Middle frontal gyrus (tissue), 1 donor: ENCODE measurements at regions not wholly inside any gene's neighbourhood (a gene's known extent, or its start where the extent isn't known, plus 50 kb on each side); places are given as distances from the start of the nearest gene placed in this dataset.

Source experiments
- DNase-seq: peaks from one replicate; pipeline ENCODE4 v3.0.0-alpha.2; 2015; ENCODE audit warnings: low spot score; ENCODE audit errors: extremely low spot score

- DNase-seq: no peak
These were observed 755.6 kb downstream of the TYW1 start for GRCh38 chr7:67752227-67752626.

GRCh38 chr7:67753891-67754290 lies 757.3 kb downstream of the TYW1 start:
- no peak for DNase-seq

- DNase-seq: no peak
These were observed 758.0 kb downstream of the TYW1 start for GRCh38 chr7:67754651-67755050.

GRCh38 chr7:67758551-67758950 lies 761.9 kb downstream of the TYW1 start:
- DNase-seq: no peak

DNA sequence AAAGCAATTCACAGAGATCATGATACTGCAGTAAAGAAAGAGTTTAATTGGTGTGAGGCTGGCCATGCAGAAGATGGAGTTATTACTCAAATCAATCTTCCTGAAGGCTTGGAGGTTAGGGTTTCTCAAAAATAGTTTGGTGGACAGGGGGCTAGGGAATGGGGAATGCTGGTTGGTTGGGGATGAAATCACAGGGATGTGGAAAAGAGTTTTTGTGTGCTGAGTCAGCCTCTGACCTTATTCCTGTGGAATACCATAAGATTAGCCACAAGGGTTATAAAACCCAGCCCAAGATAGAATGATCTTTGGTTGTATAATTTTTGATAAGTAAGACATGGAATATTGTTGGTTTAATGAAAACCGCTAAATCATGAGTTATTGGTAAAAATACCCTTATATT lies 764.3 kb downstream of the TYW1 start:
- no peak for DNase-seq

GRCh38 chr7:67762516-67762915 lies 765.9 kb downstream of the TYW1 start:
- no peak for DNase-seq

GRCh38 chr7:67764289-67764688 lies 767.7 kb downstream of the TYW1 start:
- DNase-seq: no peak

- DNase-seq: no peak
These were observed 769.0 kb downstream of the TYW1 start for GRCh38 chr7:67765481-67766175.

- no peak for DNase-seq
These were observed 770.3 kb downstream of the TYW1 start for GRCh38 chr7:67766906-67767410.

- DNase-seq: no peak
These were observed 775.4 kb downstream of the TYW1 start for GRCh38 chr7:67771846-67772605.

DNA sequence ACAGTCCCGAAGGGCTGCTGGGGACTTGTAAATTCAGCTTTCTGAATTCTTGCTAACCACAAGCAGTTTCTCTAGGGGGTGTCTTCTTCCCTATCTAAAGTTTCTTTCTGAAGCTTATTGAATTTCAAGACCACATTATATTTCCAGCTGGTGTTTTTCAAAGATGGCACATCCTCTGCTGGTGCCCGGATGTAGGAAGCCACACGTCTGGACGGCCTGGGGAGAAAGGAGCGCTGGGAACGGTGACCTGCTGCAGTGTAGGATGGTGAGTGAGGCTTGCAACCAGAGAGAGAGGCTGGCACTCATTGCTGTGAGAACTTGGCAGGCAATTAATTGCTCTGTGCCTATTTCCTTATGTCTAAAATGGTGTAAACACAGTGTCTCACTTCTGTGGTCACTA lies 776.4 kb downstream of the TYW1 start:
- DNase-seq: no peak

DNA sequence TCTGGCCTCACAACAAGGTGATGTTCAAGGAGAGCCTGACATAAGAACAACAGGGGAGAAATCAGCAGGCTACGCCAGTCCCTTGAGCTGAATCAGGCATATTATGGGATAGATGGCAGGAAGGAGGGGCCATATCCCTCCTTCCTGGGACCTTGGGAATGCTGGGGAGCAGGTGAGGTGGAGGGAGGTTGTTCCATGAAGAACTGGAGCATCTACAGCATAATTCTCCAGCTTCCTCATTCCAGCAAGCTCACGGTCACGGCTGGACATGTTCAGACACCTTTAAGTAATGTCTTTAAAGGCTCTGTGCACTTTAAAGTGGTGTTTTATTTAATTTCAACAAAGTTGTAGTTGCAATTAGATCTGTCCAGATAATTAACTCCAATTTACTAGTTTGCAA lies 780.5 kb downstream of the TYW1 start:
- DNase-seq: no peak

GRCh38 chr7:67781841-67782240 lies 785.2 kb downstream of the TYW1 start:
- no peak for DNase-seq

- no peak for DNase-seq
These were observed 789.4 kb downstream of the TYW1 start for GRCh38 chr7:67786021-67786420.

DNA sequence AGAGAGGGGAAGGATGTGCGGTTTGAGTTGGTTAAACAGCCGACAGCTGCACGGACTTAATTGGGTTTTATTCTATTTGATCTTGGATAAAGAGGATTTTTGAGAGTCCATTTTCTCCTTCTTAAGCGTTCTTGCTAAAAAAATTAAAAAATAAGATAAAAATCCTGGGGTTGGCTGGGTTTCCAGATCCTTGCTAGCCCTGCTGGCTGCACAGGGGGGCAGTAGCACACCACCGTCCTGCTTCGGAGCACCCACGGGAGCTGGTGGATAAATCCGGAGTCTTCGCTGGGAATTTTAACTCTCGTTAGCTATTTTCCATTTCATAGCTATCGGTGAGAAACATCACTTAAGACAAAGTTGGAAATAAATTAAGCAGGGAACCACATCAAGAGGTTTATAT lies 792.0 kb downstream of the TYW1 start:
- DNase-seq: no peak

DNA sequence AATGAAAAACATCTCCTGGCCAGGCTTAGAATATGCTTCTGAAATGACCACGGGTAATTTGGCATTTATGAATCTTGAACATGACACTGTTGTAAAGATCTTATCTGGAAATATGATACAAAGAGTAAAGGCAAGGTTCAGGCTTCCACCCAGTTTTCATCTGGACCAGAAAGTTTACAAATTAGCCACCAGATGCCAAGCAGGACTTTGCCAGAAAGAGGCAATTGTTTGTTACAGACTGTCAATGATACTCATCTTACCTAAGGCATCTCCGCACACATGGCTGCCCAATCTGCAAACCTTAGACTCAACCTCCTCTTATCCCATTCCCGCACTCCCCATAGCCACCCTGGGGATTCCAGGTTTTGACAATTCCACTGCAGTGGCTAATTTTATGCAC lies 795.3 kb downstream of the TYW1 start:
- DNase-seq: no peak

- no peak for DNase-seq
These were observed 797.9 kb downstream of the TYW1 start for GRCh38 chr7:67794544-67794943.

GRCh38 chr7:67803789-67804188 lies 807.2 kb downstream of the TYW1 start:
- DNase-seq: no peak

GRCh38 chr7:67805921-67806471 lies 809.4 kb downstream of the TYW1 start:
- DNase-seq: no peak

DNA sequence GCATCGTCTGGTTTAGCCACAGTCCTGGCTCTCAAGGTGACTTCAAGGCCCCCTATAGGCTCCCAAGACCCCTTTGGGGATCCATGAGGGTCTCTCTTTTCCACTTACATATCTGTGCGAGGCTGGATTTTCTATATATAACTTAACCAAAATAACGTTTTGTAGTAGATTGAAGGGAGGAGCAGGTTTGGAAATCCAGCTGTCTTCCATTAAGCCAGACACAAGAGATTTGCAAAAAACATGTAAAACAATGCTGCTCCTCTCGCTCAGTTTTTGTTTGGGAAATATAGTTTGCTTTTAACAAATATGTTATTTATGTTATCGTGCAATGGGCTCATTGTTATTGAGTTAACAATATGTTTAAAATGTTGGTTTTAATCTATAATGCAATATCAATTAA lies 811.2 kb downstream of the TYW1 start:
- no peak for DNase-seq

GRCh38 chr7:67809586-67809985 lies 813.0 kb downstream of the TYW1 start:
- no peak for DNase-seq

- no peak for DNase-seq
These were observed 817.1 kb downstream of the TYW1 start for GRCh38 chr7:67813621-67814292.
